ENCODE measurements at regions not wholly inside any gene's neighbourhood (a gene's known extent, or its start where the extent isn't known, plus 50 kb on each side); places are given as distances from the start of the nearest gene placed in this dataset.
A peak's percentile ranks its signal among the peaks of the same experiment; 100 is the strongest.

DNA sequence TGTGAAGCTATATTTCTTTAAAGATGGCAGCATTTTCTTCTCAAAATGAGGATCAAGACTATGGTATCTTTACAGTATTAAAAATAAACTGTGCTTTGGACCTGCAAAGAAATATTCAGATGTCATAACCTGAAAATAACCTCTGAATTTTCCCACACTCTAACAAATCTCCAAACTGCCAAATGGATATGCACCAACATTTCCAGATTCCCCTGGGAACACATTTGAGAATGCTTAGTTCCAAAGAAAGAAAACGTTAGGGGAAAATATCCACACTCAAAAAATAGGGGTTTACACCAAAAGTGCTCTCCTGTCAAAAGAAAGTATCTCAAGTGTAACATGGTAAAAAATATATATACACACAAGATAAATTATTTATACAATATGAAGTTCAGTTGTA is 69.1 kb upstream of the ARHGAP29 start:
- in situ Hi-C loops (cut with HindIII; ENCODE audit: low sequenced_read_pairs), result no loop called here
- no peak overlapping the region for H3K4me3 ChIP-seq (ENCODE audit: low read depth, low read length)
- TF ChIP-seq, protein P1, sequence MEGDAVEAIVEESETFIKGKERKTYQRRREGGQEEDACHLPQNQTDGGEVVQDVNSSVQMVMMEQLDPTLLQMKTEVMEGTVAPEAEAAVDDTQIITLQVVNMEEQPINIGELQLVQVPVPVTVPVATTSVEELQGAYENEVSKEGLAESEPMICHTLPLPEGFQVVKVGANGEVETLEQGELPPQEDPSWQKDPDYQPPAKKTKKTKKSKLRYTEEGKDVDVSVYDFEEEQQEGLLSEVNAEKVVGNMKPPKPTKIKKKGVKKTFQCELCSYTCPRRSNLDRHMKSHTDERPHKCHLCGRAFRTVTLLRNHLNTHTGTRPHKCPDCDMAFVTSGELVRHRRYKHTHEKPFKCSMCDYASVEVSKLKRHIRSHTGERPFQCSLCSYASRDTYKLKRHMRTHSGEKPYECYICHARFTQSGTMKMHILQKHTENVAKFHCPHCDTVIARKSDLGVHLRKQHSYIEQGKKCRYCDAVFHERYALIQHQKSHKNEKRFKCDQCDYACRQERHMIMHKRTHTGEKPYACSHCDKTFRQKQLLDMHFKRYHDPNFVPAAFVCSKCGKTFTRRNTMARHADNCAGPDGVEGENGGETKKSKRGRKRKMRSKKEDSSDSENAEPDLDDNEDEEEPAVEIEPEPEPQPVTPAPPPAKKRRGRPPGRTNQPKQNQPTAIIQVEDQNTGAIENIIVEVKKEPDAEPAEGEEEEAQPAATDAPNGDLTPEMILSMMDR (IDR thresholded peaks at IDR 0.05; ENCODE audit: low read depth, low read length), result no peak
- DNase-seq (ENCODE audit: low read depth, low spot score), result no peak

DNA sequence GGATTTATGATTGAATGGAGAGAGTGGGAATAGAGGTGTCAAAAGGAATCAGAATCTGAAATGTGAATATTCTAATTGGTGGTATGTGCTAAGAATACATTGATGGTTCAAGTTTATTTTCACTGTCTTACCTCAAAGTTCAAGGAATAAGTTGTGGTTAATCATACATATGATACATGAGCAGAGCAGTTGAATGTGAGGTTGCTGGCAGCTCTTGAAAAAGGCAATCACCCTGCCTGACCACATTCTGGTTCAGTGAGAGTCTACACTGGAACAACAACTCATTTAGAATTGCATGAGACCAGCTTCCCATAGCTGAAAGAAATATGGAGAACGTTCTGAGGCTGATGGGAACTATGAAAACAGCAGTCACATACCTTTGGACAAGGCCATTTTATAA is 68.3 kb upstream of the ARHGAP29 start:
- TF ChIP-seq, protein P1 (IDR thresholded peaks at IDR 0.05; ENCODE audit: low read depth, low read length), result no peak
- H3K4me3 ChIP-seq (ENCODE audit: low read depth, low read length), result no peak overlapping the region
- peak; percentile 89 for DNase-seq (ENCODE audit: low read depth, low spot score)
- in situ Hi-C loops (cut with HindIII; ENCODE audit: low sequenced_read_pairs), result no loop called here

- in situ Hi-C loops (cut with HindIII; ENCODE audit: low sequenced_read_pairs), result no loop called here
- no peak for DNase-seq (ENCODE audit: low read depth, low spot score)
- H3K4me3 ChIP-seq (ENCODE audit: low read depth, low read length), result no peak overlapping the region
- TF ChIP-seq, protein P1 (IDR thresholded peaks at IDR 0.05; ENCODE audit: low read depth, low read length), result no peak
Observed at GRCh38 chr1:94304553-94304952, 67.2 kb upstream of the ARHGAP29 start.

GRCh38 chr1:94303005-94303404 is 65.6 kb upstream of the ARHGAP29 start:
- in situ Hi-C loops (cut with HindIII; ENCODE audit: low sequenced_read_pairs), result no loop called here
- no peak overlapping the region for H3K4me3 ChIP-seq (ENCODE audit: low read depth, low read length)
- DNase-seq (ENCODE audit: low read depth, low spot score), result no peak
- TF ChIP-seq, protein P1 (IDR thresholded peaks at IDR 0.05; ENCODE audit: low read depth, low read length), result no peak

GRCh38 chr1:94302497-94302896 is 65.1 kb upstream of the ARHGAP29 start:
- TF ChIP-seq, protein P1 (IDR thresholded peaks at IDR 0.05; ENCODE audit: low read depth, low read length), result no peak
- in situ Hi-C loops (cut with HindIII; ENCODE audit: low sequenced_read_pairs), result no loop called here
- no peak for DNase-seq (ENCODE audit: low read depth, low spot score)
- no peak overlapping the region for H3K4me3 ChIP-seq (ENCODE audit: low read depth, low read length)

GRCh38 chr1:94301186-94301585 is 63.8 kb upstream of the ARHGAP29 start:
- no peak overlapping the region for H3K4me3 ChIP-seq (ENCODE audit: low read depth, low read length)
- TF ChIP-seq, protein P1 (IDR thresholded peaks at IDR 0.05; ENCODE audit: low read depth, low read length), result no peak
- in situ Hi-C loops (cut with HindIII; ENCODE audit: low sequenced_read_pairs), result no loop called here
- no peak for DNase-seq (ENCODE audit: low read depth, low spot score)

GRCh38 chr1:94300731-94301130 is 63.3 kb upstream of the ARHGAP29 start:
- DNase-seq (ENCODE audit: low read depth, low spot score), result no peak
- TF ChIP-seq, protein P1 (IDR thresholded peaks at IDR 0.05; ENCODE audit: low read depth, low read length), result no peak
- H3K4me3 ChIP-seq (ENCODE audit: low read depth, low read length), result no peak overlapping the region
- in situ Hi-C loops (cut with HindIII; ENCODE audit: low sequenced_read_pairs), result no loop called here
